NCI-H748 treated with DMSO at 0.1 percent for 48 hours (cell line): ENCODE measurements at regions not wholly inside any gene's neighbourhood (a gene's known extent, or its start where the extent isn't known, plus 50 kb on each side); places are given as distances from the start of the nearest gene placed in this dataset.
"Not testable (repeated sequence)": the region's sequence is repeated elsewhere in the genome, so short reads cannot be mapped to it uniquely, and the experiment has no call there.

Source experiments
- DNase-seq: peaks from one replicate; lab custom pipeline; 2025; lab: John Stamatoyannopoulos, UW

DNA sequence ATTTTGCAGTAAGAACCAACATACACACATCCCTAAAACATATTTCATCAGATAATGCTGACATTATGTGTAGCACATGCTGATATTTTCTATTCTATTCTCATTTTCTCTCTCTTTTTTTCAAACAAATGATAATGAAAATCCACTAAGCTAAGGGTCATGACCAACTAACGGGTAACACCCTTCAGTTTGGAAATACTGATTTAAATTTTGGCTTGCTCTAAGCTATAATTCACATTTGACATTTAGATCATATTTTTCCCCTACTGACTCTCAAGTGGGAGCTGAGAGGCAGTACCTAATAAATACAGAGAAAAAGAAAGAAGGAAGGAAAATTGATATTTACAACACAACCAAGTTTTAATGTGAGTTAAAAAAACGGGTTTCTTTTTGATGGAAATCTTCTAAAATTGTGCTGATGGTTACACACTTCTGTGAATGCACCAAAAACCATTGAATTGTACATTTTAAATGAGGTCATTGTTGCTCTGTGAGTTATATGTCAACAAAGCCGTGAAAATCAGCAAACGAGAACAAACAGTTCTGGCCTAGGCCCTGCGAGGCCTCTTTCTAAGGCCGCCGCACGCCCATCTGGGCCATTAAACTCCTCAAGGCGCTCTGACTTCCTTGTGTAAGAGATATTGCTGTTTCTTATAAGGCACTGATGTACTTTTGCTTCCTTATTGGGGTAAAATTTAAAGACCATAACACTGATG lies 124.2 kb downstream of the GALR1 start:
- no peak for DNase-seq

DNA sequence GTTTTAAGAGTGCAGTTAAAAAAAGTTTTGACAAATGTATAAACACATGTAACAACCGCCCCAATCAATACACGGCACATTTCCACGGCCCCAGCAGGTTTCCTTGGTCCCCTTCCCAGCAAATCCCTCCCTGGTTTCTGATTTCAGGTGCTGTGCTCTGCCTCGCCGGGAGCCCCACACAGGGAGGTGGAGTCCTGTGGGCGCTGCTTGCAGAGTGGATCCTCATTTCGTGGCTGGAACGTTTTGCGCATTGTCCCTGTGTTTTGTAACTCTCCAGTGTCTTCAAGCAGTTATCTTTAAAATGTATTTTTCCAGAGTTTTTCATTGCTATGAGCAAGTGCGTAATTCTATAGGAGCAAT lies 124.8 kb downstream of the GALR1 start:
- no peak for DNase-seq

DNA sequence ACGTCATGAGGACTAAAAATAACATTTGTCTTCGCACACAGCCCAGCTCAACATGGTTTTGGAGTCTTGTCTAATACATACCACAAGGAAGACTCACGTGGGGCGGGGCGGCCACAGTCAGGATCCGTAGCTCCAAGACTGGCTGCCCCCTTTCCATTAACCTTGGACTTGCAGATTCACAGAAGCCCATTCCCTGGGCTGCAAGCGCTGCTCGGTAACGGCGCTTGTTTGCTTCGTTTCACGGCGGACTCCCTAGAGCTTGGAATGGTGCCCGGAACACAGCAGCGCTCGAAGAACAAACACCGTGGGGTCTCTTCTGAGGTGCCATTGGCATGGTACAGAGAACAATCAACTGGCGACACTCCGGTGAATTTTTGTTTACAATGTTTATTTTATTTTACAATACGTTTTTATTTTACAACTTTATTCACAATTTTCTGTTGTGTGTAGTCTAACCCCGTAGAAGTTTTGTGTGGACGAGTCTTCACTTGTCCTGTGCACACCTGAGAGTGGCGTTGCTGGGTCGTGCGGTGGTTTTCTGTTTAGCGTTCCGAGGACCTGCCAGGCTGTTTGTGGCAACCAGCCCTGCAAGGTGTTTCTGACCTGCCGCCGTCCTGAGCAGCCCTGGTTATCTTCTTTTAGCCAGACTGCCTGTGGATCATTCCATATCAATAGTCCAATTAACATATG lies 126.5 kb downstream of the GALR1 start:
- peak; percentile 74 for DNase-seq

DNA sequence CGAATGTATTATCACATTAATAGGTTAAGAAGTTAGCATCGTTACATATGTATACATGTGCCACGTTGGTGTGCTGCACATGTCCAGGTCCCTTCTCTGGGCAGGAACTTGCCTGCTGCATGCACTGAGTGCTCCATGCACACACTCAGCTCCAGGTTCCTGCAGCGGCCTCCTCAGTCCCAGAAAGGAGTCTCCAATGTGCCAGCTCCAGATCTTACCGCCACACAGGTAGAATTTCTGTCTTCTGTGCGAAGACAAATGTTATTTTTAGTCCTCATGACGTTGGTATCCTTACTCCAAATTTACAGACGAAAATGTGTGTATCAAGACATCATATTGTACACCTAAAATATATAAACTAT lies 127.1 kb downstream of the GALR1 start:
- DNase-seq, result no peak

DNA sequence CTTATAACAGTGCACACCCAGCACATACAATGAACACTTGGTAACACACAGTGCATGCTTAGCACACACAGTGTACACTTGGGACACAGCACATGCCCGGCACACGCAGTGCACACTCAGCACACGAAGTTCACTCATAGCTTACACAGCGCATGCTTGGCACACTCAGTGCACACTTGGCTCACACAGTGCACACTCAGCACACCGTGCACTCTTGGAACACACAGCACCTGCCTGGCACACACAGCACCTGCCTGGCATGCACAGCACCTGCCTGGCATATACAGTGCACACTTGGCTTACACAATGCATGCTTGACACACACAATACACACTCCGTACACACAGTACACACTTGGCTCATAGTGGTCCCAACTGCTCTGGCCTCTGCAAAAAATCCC lies 128.2 kb downstream of the GALR1 start:
- no peak for DNase-seq

DNA sequence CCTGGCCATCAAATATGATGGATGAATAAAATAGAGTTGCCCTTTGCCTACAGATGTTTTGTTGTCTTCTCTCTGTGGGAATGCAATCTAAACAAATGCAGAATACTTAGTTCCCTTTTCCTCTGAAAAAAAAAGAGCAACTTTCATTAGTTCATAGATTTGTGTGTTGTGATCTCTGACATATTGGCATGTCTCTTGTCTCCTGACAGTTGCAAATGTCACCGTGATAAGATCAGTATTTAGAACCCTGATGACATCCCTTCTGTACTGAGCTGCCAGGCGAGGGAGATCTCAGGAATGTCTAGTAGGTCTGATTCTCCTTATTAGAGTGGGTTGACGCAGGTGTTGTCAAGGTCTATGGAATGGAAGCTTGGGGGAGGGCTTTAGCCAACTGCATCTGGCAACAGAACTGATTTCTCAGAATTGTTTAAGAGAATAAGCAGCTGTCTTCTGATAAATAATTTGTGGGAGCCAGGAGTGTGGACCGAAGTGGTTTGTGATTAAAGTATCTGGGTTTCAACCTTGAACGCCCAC lies 130.4 kb downstream of the GALR1 start:
- DNase-seq, result no peak

DNA sequence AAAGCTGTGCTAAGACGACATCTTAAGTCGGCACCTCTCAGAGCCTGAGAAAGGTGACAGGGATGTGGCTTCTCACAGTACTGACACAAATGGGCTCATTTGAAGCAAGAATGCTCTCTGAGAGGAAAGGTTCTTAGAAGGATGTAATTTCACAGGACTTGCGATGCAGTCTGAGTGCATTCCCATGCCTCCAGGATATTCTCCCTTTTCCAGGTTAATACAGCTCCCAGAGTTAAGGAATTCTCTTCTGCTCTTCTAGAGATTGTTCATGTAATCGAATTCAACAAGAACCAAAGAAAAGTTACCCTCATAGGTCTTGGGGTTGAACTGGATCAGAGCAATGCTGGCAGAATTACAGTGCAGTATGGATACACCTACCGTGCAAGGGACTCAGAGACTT lies 131.0 kb downstream of the GALR1 start:
- no peak for DNase-seq

DNA sequence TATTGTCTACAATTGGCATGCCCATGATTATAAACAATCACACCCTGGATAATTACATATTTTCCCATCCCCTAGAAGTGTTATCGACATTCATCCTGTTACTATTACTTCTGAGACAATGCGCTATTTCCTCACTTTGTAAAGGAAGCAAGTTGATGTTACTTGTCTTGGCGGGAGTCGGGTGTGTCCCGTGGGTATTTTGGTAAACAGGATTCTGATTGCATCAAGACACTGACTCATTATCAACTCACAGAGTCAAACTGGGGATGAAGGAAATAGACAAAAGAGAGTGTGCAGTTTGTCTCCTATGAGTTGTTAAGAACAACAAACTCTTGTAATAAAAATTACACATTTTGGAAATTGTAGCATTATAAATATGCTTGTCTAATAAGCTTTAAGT lies 142.7 kb downstream of the GALR1 start:
- no peak for DNase-seq

DNA sequence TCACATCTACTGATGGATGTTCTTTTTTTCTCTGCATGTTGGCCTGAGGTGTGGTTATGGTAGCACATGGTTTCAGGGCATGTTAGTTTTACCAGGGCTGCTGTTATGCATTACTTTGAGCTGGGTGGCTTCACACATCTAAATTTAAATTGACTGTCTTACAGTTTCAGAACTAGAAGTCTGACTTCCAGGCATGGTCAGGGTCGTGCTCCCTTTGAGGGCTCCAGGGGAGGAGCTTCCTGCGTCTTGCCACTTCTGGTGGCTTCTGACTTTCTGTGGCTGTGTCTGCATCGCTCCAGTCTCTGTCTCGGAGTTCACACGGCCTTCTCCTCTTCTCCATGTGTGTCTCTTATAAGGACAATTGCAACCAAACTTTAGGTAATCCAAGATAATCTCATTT lies 143.9 kb downstream of the GALR1 start:
- no peak for DNase-seq

DNA sequence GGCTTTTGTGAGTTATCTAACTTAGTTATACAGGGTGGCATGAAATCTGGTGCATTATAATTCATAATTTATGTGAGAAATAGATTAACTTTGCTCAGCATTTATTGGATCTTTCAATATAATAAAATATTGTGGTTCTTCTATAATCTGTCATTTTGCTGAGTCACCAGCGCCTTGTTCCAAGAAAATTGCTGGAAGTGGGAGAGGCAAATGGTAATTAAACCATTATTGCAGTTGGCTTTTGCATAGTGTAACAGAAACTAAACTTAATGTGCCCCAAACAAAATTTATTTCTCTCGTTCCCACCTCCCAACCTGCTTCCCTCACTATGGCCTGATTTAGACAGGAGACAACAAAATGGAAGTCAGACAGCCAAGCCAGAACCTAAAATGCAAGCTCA lies 146.3 kb downstream of the GALR1 start:
- no peak for DNase-seq

DNA sequence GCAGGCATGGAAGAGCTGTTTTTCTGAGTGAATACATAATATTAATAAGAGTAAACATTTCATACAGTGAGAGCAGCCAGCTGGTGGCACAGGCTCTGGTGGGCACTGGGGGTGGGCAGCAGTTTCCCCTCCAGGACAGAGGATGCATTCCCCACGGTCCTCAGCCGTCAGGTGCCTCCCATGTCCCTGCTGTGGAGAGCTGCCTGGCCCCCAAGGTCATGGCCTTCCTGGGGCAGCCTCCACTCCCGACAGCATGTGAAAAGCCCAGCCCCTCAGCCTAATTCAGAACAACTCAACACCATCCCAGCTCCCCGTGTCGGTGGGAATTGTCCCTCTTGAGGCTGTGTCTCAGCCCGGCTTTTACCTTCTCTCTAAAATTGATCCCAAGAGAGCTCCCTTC lies 147.4 kb downstream of the GALR1 start:
- DNase-seq, result no peak

DNA sequence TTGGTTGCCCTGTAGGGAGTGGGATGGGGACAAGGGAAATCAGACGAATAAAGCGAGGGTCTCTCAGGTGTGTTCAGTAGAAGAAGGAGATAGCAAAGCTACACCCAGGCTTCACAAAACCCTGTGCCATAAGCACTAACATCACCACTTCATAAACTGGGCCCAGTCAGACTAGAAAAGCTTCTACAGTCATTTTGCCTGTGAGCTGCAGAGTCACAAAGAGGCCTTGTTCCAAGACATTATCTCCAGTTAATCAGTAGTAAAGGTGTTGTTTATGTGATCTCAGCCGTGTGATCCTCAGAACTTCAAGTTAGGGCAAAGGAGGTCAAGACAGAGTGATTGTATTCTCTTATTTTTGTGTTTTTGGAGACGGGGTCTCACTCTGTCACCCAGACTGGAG lies 148.0 kb downstream of the GALR1 start:
- no peak for DNase-seq

DNA sequence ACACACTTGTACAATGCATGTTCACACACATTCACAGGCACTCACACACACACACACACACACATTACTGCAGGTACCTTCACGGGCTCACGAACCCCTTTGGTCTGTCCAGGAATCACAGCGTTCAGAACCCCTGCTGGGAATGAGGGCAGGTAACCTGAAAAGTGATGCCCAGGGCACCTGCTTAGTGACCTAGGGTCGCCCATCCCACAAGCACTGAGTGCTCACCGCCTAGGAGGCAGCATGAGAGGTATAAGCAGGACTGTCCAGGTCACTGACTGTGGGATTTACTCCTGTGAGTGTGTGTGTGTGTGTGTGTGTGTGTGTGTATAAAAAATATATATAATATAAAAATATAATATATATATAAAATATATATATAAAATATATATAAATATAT lies 150.9 kb downstream of the GALR1 start:
- no peak for DNase-seq

DNA sequence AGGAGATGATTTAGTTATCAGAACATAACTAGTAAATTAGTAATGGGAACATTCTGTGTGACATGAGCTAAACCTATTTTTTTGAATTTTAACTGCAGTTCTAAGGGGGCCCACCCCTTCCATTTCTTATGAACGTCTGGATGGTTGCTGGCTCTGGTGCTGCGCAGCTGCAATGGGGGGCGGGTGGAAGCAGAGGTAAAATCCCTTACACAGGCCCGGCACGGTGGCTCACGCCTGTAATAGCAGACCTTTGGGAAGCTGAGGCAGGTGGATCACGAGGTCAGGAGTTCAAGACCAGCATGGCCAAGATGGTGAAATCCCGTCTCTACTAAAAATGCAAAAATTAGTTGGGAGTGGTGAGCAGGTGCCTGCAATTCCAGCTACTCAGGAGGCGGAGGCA lies 151.5 kb downstream of the GALR1 start:
- no peak for DNase-seq

DNA sequence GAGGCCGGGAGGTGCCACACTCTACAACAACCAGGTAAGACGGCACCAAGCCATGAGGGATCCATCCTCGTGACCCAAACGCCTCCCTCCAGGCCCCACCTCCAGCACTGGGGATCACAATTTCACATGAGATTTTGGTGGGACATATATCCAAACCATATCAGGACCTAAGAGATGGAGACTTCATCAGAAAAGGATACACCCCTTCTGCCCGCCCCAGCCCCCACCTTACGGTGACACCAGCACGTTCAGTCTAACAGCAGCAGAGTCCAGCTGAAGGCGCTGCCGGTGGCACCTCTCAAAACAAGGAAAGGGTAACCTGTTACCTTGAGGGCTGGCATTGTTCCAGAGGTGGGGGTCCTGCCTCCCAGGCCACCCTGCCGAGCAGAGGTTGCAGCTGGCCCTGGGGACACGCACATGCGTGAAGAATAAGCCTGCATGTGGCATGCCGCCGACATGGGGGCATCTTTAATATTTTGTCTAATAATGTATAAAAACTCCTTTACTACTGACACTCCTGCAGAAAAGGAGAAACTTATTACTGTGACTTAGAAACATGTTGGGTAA lies 154.4 kb downstream of the GALR1 start:
- DNase-seq, result no peak

DNA sequence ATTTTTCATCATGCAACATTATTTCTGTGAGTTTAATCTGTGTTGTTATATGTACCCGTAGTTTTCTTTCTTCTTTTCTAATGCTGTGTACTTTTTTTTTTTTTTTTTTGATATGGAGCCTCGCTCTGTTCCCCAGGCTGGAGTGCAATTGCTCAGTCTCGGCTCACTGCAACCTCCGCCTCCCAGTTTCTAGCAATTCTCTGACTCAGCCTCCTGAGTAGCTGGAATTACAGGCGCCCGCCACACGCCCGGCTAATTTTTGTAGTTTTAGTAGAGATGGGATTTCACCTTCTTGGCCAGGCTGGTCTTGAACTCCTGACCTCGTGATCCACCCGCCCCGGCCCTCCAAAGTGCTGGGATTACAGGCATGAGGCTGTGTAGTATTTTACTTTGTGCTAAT lies 155.4 kb downstream of the GALR1 start:
- no peak for DNase-seq

DNA sequence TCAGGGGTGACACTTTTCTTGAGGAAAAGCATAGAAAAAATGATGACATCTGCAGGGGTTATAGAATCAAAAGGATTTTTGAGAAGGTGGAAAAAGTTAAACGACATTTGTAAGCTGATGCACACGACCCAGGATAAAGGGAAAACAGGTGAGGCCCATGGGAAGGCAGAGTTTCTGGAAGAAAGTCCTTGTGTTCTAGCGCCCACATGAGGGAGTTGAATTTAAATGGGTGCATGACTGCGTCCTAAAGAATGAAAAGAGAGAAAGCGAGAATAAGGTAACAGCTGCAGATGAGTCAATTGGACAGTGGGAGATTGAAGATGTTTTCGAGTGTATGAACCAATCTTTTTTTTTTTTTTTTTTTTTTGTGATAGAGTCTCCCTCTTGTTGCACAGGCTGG lies 158.1 kb downstream of the GALR1 start:
- no peak for DNase-seq

DNA sequence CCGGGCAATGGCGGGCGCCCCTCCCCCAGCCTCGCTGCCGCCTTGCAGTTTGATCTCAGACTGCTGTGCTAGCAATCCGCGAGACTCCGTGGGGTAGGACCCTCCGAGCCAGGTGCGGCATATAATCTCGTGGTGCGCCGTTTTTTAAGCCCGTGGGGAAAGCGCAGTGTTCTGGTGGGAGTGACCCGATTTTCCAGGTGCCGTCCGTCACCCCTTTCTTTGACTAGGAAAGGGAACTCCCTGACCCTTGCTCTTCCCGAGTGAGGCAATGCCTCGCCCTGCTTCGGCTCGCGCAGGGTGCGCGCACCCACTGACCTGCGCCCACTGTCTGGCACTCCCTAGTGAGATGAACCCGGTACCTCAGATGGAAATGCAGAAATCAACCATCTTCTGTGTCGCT lies 171.9 kb downstream of the GALR1 start:
- not testable (repeated sequence) for DNase-seq

DNA sequence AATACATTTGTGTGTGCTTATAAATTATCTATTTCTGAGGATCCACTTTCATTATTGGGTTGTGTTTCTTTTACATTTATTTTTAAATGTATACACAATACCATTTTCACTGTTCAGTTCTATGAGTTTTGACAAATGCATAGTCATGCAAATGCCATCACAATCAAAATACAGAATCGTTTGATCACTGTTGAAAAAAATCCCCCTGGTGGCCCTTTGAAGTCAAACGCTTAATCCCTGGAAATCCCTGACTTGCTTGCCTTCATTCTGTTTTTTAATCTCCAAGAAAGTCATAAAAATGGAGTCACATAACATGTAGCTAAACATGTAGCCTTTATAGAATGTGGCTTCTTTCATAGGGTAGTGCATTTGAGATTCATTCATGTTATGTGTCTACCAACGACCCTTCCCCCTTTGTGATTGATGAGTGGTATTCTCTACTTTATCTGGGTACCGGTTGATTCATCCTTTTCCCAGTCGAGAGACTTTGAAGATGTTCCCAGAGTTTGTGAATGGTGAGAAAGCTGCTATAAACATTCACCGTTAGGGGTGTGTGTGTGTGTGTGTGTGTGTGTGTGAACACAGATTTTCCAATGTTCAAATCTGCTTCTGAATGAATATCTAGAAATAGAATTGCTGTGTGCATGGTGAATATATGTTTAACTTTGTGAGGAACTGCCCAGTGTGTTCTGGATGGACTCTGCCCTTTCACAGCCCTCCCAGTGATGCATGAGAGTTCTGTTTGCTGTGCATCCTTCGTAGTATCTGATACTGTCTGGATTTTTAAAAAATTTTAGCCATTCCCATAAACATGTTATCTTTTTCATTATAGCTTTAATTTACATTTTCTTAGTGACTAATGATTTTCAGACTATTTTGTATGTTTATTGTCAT lies 173.6 kb downstream of the GALR1 start:
- no peak for DNase-seq

DNA sequence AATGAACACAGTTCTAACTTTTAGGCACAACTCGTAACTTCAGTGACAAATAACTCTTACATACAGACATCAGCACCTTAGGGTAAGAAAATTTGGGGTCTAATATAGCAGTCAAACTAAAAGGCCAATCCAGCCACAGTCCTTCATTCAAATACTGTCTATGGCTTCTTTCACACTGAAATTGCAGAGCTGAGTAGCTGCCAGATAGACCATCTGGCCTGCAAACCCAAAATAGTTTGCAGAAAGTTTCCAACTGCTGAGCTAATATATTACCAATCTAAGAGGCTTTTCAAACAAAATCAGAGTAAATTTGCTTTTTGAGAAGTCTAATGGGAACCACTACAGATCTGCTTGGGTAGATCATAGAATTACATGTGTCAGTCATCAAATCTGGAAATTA lies 183.4 kb downstream of the GALR1 start:
- DNase-seq, result no peak

DNA sequence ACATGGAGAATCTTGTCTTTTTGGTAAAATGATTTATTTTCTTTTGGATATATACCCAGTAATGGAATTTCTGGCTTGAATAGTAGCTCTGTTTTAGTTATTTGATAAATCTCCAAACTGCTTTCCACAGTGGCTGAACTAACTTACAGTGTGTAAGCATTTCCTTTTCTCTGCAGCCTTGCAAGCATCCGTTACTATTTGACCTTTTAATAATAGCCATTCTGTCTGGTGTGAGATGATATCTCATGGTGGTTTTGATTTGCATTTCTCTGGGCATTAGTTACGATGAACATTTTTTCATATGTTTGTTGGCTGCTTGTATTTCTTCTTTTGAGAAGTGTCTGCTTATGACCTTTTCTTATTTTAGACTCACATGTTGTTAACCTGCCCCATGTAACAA lies 190.2 kb downstream of the GALR1 start:
- DNase-seq, result no peak

DNA sequence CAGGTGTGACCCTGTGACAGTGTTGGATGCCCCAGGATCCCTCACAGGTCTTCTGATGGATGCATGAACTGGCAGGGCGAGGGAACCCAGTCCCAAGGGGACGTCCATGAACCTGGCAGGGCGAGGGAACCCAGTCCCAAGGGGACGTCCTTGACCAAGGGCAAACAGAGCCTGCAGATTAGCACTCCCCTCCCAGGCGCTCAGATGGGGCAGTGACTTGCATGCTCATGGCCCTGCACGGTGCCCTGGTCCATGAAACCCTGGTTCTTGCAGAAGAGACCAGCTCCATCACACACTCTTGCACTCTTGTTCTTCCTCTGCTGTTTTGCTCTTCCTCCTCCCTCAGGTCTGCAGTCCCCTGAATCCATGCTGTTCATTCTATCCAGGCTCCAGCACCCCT lies 192.7 kb downstream of the GALR1 start:
- no peak for DNase-seq

DNA sequence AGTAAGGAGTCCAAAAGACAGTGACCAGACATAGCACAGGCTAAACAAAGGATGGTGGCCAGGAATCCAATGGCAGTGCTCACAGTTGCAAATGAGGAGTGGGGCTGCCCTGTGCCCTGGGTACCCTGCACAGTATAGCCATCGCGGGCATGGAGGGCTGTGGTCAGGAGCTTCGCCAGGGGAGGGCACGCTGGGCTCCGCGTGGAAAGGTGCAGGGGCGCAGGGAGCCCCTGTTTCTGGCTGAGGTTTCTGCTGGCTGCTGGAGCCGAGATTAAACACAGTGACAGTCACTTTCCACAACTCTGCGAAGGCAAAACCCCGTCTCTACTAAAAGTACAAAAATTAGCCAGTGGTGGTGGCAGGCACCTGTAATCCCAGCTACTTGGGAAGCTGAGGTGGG lies 194.7 kb downstream of the GALR1 start:
- DNase-seq, result no peak
